ENCODE measurements at regions not wholly inside any gene's neighbourhood (a gene's known extent, or its start where the extent isn't known, plus 50 kb on each side); places are given as distances from the start of the nearest gene placed in this dataset.

DNA sequence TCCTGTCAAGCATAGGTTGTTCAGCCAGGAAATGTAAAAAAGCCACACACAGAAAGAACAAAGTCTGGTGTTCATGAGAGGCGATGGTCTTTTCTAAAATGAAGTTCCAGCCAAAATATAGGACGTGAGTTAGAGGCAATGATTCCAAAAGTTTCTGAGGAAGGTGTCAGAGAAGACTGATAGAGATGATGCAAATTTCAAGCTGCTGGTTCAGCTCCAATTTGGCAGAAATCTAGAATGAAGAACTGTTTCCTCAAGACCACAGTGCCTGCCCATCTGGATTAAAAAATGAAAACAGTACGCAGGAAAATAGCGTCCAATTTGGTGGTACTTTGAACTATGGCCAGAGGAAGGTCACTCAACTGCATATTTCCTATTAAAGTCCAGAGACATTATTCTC is 672.9 kb downstream of the SQOR start:
- TF ChIP-seq TEAD4 (IDR thresholded peaks at IDR 0.05) (no peak), CREB1 (IDR thresholded peaks at IDR 0.05; ENCODE audit: low read depth) (no peak), CEBPB (IDR thresholded peaks at IDR 0.05) (no peak), TCF12 (IDR thresholded peaks at IDR 0.05; ENCODE audit: low read depth) (no peak), EGR1 (IDR thresholded peaks at IDR 0.05) (no peak), TAF1 (IDR thresholded peaks at IDR 0.05; ENCODE audit: low read depth) (no peak)
- TF ChIP-seq, protein P1, sequence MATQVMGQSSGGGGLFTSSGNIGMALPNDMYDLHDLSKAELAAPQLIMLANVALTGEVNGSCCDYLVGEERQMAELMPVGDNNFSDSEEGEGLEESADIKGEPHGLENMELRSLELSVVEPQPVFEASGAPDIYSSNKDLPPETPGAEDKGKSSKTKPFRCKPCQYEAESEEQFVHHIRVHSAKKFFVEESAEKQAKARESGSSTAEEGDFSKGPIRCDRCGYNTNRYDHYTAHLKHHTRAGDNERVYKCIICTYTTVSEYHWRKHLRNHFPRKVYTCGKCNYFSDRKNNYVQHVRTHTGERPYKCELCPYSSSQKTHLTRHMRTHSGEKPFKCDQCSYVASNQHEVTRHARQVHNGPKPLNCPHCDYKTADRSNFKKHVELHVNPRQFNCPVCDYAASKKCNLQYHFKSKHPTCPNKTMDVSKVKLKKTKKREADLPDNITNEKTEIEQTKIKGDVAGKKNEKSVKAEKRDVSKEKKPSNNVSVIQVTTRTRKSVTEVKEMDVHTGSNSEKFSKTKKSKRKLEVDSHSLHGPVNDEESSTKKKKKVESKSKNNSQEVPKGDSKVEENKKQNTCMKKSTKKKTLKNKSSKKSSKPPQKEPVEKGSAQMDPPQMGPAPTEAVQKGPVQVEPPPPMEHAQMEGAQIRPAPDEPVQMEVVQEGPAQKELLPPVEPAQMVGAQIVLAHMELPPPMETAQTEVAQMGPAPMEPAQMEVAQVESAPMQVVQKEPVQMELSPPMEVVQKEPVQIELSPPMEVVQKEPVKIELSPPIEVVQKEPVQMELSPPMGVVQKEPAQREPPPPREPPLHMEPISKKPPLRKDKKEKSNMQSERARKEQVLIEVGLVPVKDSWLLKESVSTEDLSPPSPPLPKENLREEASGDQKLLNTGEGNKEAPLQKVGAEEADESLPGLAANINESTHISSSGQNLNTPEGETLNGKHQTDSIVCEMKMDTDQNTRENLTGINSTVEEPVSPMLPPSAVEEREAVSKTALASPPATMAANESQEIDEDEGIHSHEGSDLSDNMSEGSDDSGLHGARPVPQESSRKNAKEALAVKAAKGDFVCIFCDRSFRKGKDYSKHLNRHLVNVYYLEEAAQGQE (IDR thresholded peaks at IDR 0.05; ENCODE audit: low read depth): no peak
- TF ChIP-seq, protein P2, sequence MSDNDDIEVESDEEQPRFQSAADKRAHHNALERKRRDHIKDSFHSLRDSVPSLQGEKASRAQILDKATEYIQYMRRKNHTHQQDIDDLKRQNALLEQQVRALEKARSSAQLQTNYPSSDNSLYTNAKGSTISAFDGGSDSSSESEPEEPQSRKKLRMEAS (IDR thresholded peaks at IDR 0.05): no peak

DNA sequence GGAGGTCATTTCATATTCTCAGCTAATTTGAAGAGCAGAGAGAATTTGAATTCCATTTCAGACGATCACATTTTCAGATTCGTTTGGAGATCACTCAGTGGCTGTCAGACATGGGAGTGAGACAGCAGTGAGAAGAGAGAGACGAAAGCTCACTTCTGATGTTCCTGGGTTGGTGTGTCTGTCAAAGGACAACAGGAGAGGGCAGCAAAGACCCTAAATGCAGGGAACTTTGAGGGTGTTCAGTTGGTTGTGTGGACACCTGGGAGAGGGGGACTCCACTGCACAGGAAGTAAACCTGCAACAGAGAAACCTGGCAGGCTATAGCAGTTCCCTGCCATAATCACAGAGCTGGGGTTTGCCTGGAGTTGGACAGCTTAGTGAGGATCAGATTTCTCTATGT is 675.1 kb downstream of the SQOR start:
- TF ChIP-seq, protein P1 (IDR thresholded peaks at IDR 0.05; ENCODE audit: low read depth): no peak
- TF ChIP-seq CEBPB (IDR thresholded peaks at IDR 0.05) (no peak), RAD21 (IDR thresholded peaks at IDR 0.05; ENCODE audit: low read depth) (no peak), ZBTB7A (IDR thresholded peaks at IDR 0.05; ENCODE audit: low read depth) (no peak), TAF1 (IDR thresholded peaks at IDR 0.05; ENCODE audit: low read depth) (no peak), EGR1 (IDR thresholded peaks at IDR 0.05) (no peak), EP300 (IDR thresholded peaks at IDR 0.05; ENCODE audit: borderline replicate concordance) (no peak), FOXM1 (IDR thresholded peaks at IDR 0.05; ENCODE audit: borderline replicate concordance, low read depth) (no peak), NFIC (IDR thresholded peaks at IDR 0.05) (no peak), TEAD4 (IDR thresholded peaks at IDR 0.05) (no peak), TCF12 (IDR thresholded peaks at IDR 0.05; ENCODE audit: low read depth) (no peak), CREB1 (IDR thresholded peaks at IDR 0.05; ENCODE audit: low read depth) (no peak), YY1 (IDR thresholded peaks at IDR 0.05; ENCODE audit: low read depth) (no peak)
- TF ChIP-seq, protein P3, sequence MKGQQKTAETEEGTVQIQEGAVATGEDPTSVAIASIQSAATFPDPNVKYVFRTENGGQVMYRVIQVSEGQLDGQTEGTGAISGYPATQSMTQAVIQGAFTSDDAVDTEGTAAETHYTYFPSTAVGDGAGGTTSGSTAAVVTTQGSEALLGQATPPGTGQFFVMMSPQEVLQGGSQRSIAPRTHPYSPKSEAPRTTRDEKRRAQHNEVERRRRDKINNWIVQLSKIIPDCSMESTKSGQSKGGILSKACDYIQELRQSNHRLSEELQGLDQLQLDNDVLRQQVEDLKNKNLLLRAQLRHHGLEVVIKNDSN (IDR thresholded peaks at IDR 0.05): no peak
- TF ChIP-seq, protein P2 (IDR thresholded peaks at IDR 0.05): no peak

DNA sequence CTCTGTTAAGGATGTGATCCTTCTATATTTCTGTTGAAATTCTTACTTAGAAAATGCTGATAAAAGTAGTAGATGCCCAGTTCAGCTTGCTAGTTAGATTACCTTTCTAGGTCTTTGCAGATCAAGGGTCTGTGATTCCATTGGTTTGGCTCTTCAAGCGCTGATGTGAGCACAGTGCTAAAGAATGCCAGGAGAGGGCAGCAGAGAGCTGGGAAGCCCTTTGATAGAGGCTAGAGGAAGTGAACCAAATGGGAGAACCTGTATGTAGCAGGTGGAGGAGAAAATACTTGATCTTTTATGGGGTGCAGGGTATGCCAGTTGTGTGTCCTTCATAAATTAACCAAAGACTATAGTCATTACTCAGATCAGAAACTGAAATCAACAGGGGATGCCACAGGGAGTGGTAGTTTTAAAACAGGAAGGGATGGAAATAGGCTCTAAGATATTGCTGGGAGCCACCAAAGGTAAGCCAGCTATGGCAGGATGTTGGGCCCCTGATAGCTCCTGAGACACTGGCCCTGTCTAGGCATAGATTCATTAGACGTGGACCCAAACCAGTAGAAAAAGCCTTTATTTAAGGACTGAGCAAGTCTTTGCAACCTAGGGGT is 677.4 kb downstream of the SQOR start:
- TF ChIP-seq EGR1 (IDR thresholded peaks at IDR 0.05) (no peak), RAD21 (IDR thresholded peaks at IDR 0.05; ENCODE audit: low read depth) (peak; percentile 54)

DNA sequence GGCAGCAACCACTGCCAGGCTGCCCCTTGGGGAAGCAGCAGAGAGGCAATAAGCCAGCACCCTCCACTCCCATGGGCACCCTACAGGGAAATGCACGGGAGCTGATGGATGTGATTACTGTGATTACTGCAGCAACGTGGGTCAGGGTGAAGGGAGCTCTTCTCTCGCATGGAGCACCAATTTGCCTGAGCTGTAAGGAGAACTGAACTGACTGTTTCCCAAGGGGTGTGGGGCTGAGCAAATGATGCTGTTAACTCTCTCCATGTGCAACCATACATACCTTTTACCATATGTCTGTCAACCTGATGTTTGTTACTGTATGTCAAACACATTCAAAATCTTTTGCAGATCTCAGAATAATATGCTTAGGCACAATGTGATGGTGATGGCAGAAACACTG is 680.6 kb downstream of the SQOR start:
- TF ChIP-seq, protein P3 (IDR thresholded peaks at IDR 0.05): no peak
- TF ChIP-seq RAD21 (IDR thresholded peaks at IDR 0.05; ENCODE audit: low read depth) (no peak), TAF1 (IDR thresholded peaks at IDR 0.05; ENCODE audit: low read depth) (no peak), ZBTB7A (IDR thresholded peaks at IDR 0.05; ENCODE audit: low read depth) (no peak), FOXM1 (IDR thresholded peaks at IDR 0.05; ENCODE audit: borderline replicate concordance, low read depth) (no peak), EP300 (IDR thresholded peaks at IDR 0.05; ENCODE audit: borderline replicate concordance) (no peak), CREB1 (IDR thresholded peaks at IDR 0.05; ENCODE audit: low read depth) (no peak), CEBPB (IDR thresholded peaks at IDR 0.05) (no peak)
- TF ChIP-seq, protein P2 (IDR thresholded peaks at IDR 0.05): no peak

DNA sequence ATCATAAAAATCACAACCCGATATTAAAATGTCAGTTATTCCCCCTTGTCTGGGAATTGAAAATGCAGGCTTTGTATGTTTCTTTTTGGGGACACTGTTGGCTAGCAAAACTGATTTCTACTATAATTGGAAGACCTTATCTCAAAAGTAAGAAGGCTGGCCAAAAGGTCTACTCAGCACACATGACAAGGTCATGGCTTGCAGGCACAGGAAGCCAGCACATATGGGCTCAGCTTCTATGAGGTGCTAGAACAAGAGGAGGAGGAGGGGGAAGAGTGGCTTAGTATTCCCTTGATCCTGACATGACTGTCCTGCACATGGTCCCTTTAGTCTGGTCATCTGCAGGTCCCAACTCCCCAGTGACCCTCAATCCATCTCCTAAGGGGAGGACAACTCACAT is 681.2 kb downstream of the SQOR start:
- TF ChIP-seq, protein P1 (IDR thresholded peaks at IDR 0.05; ENCODE audit: low read depth): no peak
- TF ChIP-seq FOXM1 (IDR thresholded peaks at IDR 0.05; ENCODE audit: borderline replicate concordance, low read depth): no peak
- TF ChIP-seq CEBPB (IDR thresholded peaks at IDR 0.05): no peak
- TF ChIP-seq, protein P3 (IDR thresholded peaks at IDR 0.05): no peak
- TF ChIP-seq CREB1 (IDR thresholded peaks at IDR 0.05; ENCODE audit: low read depth): no peak
- TF ChIP-seq RAD21 (IDR thresholded peaks at IDR 0.05; ENCODE audit: low read depth): no peak
